ENCODE measurements at regions not wholly inside any gene's neighbourhood (a gene's known extent, or its start where the extent isn't known, plus 50 kb on each side); places are given as distances from the start of the nearest gene placed in this dataset.

DNA sequence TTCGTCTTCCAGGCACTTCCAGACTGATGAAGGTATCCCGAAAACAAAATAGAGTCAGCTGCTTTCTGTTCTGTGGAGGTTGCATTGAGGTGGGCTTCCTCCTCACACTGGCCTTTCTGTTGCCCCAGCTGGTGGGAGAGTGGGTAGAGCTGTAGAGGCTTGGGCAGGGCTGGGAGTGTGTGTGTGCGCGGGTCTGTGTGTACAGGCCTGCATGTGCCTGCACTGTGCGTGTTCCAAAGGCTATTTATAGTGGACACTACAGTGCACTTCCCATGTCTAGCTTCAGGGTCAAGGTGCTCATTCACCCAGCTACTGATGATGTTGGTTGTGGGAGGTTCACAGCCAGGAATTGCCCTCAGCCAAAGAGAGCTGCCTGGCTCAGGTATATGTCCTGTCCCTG lies 260.1 kb upstream of the HABP2 start:
- DNase-seq, result no peak

DNA sequence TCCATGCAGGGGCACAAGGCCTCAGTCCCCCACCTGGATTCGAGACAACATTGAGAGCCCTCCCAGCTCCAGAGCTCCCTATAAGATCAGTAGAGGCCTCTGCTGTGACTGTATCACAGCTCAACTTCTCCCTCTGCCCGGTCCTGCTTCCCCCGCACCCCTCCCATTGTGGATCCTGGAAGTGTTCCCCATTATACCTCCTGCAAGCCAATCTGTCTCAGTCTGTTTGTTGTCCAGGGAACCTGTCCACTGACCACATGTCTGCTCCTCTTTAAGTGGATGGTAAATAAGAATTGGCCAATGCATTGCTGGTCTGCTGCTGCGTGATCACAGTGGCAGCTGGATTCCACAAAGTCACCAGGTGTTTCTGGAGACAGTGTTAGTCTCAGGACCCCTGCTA lies 259.7 kb upstream of the HABP2 start:
- no peak for DNase-seq

DNA sequence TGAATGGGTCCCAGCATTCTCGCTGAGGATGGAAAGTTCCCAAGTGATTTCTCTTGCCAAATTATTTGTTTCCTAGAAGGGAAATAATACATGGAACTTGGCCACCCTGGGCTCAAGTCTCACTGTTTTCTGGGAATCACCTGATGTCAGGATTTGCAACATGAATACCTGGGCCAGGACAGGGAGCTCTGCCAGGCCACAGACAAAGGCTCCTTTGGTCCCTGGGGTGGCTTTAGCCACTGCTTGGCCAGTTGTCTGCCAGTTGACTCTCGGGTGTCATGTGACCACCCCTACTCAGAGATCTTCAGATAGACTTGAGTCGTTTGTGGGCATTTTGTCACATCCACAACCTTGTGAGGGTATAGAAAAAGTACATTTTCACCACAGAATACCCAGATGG lies 258.0 kb upstream of the HABP2 start:
- no peak for DNase-seq

DNA sequence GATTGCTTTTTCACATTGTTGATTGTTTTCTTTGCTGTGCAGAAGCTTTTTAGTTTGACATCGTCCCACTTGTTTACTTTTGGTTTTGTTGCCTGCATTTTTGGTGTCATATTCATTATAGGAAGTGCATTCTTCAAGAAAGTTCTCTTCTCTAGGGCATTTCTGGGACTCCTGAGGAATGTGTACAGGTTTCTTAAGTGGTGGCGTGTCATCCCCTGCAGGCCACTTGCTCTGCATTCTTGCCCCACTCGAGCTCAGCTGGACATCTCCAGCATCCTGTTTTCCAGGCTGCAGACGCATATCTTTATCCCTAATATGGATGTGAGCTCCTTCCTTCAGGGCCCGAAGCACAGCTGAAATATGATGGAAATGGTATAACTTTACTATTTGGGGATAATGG lies 255.6 kb upstream of the HABP2 start:
- DNase-seq, result peak; percentile 28

DNA sequence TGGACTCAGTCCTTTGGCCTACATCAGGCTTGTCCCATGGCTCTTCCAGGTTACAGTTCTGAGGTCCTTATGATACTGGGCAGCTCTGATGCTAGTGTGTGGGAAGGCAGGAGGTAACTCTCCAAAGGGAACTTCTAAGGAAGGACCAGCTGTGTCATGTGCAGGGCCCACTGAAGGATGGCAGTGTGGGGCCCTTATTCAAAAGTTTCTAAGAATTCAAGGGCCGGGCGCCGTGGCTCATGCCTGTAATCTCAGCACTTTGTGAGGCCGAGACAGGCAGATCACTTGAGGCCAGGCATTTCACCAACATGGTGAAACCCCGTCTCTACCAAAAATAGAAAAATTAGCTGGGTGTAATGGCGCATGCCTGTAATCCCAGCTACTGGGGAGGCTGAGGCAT lies 254.2 kb upstream of the HABP2 start:
- no peak for DNase-seq

DNA sequence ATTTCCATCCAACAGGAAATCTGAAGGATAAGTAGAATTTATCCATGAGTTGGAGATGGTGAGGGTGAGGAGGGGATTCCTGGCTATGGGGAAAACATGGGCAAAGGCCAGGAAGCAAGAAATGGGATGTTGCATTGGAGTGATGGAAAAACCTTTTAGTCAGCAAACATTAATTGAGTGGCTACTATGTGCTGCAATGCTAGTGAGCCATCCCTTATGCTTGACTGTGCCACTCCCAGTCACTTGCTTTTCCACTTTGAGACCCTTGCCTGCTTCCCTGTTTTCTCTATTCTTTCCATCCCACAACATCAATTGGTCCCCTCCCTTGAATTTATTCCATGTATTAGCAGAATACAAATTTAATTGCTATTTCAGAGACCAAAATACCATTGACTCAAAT lies 252.7 kb upstream of the HABP2 start:
- no peak for DNase-seq

DNA sequence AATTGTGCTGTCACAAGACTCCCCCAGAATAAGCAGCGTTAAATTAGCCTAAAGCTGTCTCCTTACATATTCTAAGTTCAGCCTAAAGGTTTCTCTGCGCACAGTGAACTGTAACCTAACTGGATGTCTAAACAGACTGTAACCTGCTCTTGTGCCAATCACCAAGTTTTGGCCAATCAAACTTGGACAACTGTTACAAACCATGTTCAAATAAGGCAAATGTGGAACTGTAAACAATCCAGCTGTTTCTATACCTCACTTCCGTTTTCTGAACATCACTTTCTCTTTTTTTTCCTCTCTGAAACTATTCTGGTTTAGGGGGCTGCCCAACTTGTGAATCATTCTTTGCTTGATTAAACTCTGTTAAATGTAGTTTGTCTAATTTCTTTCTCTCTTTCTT lies 252.2 kb upstream of the HABP2 start:
- no peak for DNase-seq

DNA sequence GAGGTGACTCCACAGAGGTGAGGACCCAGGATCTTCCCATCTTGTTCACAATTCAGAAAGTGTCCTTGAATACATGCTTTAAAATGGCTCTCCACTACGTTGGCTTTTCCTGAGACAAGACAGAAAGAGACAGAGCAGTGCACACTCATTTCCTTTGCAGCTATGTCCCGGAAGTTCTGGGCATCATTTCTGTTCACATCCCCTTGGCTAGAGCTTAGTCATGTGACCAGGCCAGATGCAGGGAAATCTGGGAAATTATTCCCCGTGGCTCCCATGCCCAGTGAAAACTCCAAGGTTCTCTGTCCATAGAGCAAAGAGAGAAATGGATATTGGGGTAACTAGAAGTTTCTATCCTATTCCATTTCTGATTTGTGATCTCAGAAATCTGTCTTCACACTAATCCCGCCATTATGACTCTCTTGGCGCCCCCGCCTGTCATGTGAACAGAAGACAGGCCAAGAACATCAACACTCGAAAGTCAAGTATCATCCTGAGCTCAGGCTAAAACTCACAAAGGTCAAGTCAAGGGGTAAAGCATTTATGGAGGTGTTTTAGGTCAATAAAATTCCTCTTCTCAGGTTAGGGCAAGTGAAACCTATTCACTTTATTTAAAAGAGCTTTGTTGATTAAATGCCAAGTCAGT lies 251.4 kb upstream of the HABP2 start:
- DNase-seq, result no peak

DNA sequence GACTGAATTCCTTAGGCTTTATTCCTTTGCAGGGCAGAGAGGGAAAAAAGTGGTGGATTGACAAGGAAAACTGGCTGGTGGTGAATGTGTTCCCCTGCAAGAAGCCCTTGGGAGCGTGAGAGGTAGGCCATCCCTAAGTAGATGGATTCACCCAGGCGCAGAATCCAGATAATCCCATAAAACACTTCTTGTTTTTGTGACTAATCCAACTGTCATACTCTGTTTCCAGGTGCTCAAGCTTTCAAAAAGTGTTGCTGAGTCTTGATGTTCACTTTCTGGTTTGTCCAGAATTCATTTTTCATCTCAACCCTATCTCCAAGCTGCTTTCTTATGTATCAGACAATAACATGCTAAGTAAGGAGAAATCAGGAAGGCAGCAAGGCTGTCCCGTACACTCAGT lies 250.8 kb upstream of the HABP2 start:
- DNase-seq, result no peak

DNA sequence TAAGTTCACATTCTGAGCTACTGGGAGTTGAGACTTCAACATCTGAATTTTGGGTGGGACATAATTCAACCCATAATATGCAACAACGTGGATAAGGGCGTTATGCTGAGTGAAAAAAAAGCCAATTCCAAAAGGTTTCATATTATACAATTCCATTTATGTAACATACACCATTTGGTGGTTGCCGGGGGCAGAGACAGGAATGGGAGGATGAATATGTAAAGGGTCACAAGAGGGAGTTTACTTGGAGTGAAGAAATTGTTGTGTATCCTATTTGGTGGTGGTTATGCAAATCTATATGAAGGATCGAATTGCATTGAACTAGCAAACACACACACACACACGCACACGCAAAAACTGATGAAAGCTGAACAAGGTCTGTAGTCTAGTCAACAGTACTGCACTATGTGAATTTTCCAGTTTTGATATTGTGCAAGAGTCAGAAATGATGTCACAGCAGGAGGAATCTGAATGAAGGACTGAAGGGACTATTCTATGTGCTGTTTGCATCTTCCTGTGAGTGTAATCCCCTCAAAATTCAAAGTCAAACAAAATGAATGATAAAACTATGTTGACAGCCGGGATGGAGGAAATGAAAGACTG lies 249.2 kb upstream of the HABP2 start:
- no peak for DNase-seq

DNA sequence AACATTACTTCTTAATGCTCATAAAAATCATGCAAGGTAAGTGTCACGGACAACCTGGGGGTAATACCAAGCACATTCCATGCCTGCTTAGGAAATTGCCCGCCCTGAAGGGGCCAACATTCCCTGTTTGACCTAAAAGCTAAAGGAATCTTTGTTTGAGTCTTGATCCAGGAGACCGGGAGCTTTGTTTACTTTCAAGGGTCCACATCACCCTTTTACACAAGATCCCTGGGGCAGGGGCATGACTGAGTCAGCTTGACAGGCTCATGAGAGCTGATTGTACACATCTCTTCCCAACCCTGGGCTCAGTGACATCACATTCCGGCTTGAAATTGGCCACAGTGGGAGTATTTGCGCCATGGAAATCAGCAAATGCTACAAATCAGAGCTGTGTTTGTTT lies 248.1 kb upstream of the HABP2 start:
- no peak for DNase-seq

DNA sequence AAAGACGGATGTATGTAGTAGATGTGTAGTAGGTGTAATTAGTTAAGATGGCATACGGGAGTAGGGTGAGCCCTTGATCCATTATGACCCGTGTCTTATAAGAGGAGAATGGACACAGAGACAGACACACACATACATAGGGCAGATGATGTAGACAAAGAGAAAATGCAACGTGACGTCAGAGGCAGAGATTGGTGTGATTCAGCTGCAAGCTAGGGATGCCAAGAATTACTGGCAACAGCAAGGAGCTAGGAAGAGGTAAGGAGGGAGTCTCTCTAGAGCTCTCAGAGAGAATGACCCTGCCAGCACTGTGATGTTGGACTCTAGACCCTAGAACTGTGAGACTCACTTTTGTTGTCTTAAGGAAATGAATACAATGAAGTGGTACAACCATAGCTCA lies 247.0 kb upstream of the HABP2 start:
- DNase-seq, result no peak

DNA sequence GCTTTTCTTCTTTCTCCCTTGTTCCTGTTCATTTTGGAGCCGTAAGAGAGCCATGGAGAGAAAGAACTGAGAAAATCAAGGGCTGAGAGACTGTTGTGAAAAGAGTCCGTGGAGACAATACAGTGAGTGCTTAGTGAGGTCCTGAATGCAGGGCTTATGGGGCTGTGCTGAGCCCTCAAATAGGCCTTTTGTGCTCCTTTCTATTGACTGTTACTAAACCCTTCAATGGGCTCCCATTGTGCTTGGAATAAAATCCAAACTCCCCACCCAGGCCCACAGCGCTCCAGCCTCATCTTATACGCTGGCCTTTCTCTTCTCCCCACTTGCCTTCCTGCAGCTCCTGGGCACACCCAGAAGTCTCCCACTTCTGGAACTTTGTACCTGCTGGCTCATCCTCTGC lies 243.1 kb upstream of the HABP2 start:
- no peak for DNase-seq

DNA sequence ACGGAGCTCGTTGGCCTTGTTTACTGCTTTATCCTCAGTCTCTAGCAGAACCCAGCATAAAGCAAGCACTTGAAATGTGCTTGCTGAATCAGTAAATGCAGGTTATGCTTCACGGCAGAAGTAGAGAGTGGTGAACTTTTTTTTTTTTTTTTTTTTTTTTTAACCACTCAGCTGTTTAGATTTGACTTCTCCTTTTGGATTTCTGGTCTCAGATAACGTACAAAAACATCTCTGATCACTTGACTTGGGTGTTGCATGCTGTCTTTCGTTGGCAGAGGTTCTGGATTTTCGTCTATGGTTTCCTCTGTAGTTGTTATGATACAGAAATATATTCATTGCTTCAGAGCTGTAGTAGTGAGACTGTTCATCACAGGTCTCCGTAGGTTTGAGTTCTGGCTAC lies 242.5 kb upstream of the HABP2 start:
- DNase-seq, result no peak

DNA sequence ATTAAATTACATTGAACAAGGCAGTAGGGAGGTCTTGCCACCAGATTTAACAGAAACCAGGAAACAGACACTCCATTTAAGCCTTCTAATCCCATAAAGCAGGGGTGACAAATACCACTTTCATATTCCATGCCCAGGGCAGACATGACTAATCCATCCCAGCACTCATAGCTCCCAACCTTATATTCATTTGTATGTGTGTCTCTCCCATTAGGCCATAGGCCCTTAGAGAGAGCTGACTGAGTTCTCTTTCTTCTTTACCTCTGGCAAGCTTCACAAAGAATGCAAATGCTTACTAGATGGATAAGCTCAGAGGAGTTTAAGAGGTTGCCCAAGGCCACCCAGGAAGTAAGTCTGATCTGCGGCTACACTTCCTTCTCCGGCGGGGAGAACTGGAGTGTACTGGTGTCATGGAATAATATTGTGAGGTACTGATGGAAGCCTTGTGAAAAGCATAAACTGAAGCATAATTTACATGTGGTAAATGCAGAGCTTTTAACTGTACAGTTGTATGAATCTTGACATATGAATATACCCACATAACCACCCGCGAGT lies 239.7 kb upstream of the HABP2 start:
- no peak for DNase-seq

DNA sequence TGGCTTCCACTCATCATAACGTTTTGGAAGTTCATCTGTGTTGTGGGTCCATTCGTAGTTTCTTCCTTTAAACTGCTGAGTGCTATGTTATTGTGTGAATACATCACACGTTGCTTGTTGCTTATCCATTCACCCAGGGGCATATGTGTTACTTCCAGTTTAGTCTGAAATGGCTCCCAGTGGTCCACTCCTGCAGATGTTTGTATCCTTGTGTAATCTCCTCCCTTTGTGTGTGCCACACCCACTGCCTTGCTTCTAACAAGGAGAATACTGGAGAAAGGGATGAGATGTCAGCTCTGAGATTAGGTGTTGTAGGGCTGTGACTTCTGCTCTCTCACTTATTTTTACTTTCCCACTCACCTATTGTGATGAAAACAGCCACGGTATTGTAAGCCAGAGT lies 239.1 kb upstream of the HABP2 start:
- DNase-seq, result no peak

DNA sequence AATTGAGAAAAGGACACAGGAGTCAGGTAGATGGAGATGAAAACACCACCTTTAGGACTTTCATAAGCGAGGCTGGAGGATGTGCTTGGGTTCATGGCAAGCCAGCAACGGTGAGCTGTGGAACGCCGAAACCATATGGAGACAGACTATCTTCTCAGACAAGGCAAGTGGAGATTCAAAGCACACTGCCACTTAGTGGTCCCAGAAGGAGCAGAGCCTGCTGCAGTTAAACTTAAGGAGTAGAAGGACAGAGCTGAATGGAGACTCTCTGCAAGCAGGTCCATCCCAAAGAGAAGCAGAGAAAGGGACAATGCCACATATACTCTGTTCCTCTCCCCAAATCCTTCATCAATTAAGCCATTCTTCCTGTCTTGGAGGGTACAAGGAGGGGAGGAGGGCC lies 236.3 kb upstream of the HABP2 start:
- DNase-seq, result no peak

DNA sequence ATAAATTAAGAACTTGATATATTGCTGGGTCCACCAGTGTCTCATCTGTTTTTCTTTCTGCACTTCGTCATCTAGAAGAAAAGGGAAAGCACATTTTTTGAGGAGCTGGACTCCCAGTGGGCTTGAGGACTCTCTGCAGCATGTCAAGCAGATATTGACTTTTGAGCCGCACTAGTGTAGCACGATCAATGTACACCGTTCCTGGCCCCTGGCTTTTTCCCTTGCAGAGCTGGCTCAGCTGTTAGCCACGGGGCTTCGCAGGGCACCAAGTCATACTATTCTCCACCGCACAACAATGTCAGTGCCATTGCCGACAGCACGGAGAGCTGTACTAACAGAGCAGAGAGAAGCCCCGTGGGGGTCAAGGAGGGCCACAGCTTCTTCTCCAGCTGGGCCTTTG lies 235.4 kb upstream of the HABP2 start:
- DNase-seq, result no peak

DNA sequence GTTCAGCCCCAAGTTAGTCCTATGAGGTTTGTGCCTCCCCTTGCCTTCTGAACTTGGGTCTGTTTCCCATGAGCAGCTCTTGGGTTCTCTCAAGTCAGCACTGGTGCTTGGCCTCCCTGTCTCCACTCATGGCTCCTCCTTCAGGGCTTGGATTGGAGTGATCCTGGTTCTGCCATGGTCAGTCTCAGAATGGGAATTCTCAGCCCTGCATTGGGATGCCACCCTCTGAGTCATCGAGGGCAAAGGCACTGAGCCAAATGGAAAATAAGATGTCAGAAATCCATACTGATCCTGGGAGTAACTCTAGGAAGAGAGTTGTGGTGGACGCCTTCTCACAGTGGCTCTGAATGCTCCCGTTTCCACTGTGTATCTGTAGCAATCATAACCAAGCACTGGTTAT lies 233.4 kb upstream of the HABP2 start:
- no peak for DNase-seq

DNA sequence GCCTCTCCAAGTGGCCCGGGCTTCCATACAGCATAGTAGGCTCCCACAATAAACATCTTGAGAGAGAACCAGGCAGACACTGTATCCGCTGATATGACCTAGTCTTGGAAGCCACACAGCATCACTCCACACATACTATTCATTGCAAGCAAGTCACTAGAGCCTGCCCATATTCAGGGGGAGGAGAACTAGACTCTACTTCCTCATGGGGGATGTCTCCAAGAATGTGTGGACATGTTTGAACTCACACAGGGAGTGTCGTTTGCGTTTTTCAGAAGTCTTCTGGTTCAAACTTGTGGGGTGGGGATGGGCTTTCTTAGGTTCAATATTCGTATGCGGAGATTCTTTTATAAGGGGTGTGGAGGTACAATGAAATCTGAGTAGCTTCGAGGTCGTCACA lies 232.6 kb upstream of the HABP2 start:
- no peak for DNase-seq

DNA sequence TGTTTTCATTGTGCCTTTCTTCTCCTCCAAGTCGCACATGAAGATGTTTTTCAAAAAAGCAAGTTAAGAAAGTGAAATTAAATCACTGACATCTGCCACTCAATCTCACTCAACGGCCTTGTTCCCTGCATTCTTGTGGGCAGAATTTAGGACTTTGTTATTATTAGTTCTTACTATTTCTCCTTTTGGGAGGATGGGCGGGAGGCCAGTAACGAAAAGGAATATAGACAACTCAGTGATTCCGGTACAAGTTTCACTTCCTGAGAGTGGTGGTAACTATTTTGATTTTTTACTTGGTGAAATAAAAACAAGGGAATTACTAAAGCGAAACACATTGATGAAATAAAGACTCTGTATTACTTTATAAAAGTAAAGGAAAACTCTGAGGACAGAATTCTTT lies 231.9 kb upstream of the HABP2 start:
- no peak for DNase-seq

DNA sequence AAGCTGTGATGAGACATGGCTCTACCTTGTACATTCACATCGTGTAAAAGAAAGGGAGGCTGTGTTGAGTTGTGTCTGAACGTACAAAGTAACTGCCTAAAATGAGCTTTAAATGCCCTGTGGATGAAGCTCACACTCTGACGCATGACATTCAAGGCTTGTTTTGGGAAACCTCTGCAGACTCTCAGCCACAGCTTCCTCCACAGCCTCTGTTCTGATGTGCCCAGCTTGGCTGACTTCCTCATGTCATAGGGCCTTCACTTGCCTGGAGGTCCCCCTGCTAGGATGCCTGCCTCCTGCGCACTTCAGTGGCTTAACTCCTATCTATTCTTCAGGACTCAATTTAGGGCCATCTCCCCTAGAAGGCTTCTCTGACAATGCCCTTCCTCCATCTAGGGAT lies 230.0 kb upstream of the HABP2 start:
- no peak for DNase-seq

DNA sequence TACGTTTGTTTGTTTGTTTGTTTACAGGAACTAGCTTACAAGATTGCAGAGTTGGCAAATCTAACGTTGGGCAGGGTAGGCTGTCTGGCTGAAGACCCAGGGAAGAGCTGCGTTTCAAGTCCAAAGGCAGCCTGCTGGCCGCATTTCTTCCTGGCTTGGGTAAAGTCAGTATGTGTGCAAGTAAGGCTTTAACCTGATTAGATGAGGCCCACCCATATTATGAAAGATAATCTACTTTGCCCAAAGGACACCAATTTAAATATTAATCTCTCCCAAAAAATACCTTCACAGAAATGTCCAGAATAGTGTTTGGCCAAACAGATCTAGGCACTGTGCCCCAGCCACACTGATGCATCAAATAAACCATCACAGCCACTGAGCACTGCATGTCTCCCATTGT lies 228.9 kb upstream of the HABP2 start:
- no peak for DNase-seq

DNA sequence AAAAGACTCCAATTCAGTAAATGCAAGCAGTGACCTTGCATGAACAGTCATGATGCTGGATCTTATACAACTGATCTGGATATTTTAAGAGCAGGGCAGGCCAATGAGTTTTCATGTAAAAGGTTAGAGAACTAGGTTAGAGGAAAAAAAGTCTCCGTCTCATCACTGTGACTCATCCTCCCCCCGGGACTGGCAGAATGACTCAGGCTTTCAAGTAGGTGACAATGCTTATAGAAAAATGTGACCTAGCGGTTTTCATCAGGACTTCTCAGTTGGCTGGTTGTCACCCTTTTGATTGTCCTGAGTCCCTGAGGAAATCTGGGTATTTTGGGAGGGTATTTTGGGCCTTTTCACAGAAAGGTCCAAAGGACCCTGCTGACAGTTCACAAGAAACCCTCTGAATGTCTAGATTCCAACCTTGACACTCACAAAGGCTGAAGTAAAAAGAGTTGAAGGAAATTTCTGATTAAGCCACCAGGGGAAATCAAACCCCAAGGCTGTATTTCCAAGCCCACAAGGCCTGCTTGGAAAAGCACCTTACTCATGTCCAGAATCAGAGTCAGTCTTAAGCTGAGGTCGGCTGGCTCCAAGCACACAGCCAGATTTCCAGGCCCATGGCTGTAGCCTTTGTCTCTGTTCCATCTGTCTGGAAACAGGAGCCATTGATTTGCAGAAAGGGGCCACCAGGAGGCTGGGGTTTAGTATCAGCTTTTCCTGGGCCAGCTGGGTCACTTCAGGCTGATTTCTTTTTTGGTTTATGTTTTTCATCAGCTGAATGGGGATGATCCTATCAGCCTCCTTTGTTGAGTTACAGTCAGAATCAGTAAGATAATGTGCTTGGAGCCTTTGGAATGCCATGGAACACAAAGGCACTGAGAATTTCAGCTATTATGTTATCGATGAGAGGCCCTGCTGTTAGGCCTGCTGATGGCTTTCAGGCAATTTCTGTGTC lies 226.4 kb upstream of the HABP2 start:
- peak; percentile 78 for DNase-seq

All from HCEC 1CT (cell line).